NCI-H2171 treated with DMSO at 0.1 percent for 48 hours (cell line): ENCODE measurements at regions not wholly inside any gene's neighbourhood (a gene's known extent, or its start where the extent isn't known, plus 50 kb on each side); places are given as distances from the start of the nearest gene placed in this dataset.

ENCODE experiments used
- DNase-seq: peaks from one replicate; lab custom pipeline; 2025; lab: John Stamatoyannopoulos, UW

GRCh38 chr5:74186356-74187315 is 453.9 kb downstream of the ENC1 start:
- no peak for DNase-seq

GRCh38 chr5:74185599-74185998 is 454.9 kb downstream of the ENC1 start:
- peak; percentile 21 for DNase-seq

- no peak for DNase-seq
Measured at GRCh38 chr5:74184649-74185048, 455.9 kb downstream of the ENC1 start.

- DNase-seq: no peak
Measured at GRCh38 chr5:74183041-74183440, 457.5 kb downstream of the ENC1 start.

- no peak for DNase-seq
Measured at GRCh38 chr5:74182603-74183002, 457.9 kb downstream of the ENC1 start.

GRCh38 chr5:74179701-74180100 is 460.8 kb downstream of the ENC1 start:
- DNase-seq: no peak

- peak; percentile 7 for DNase-seq
Measured at GRCh38 chr5:74179179-74179578, 461.3 kb downstream of the ENC1 start.

GRCh38 chr5:74177961-74178360 is 462.6 kb downstream of the ENC1 start:
- DNase-seq: no peak

- DNase-seq: no peak
Measured at GRCh38 chr5:74174366-74174765, 466.2 kb downstream of the ENC1 start.

GRCh38 chr5:74173665-74174064 is 466.9 kb downstream of the ENC1 start:
- no peak for DNase-seq

GRCh38 chr5:74173241-74173640 is 467.3 kb downstream of the ENC1 start:
- no peak for DNase-seq

GRCh38 chr5:74169701-74170100 is 470.8 kb downstream of the ENC1 start:
- DNase-seq: peak; percentile 43

- no peak for DNase-seq
Measured at GRCh38 chr5:74167930-74168315, 472.6 kb downstream of the ENC1 start.

- DNase-seq: peak; percentile 1
Measured at GRCh38 chr5:74167206-74167929, 473.2 kb downstream of the ENC1 start.

- DNase-seq: no peak
Measured at GRCh38 chr5:74166064-74166463, 474.5 kb downstream of the ENC1 start.

GRCh38 chr5:74164725-74165235 is 475.7 kb downstream of the ENC1 start:
- DNase-seq: peak; percentile 8

- peak; percentile 5 for DNase-seq
Measured at GRCh38 chr5:74162524-74162923, 478.0 kb downstream of the ENC1 start.

- no peak for DNase-seq
Measured at GRCh38 chr5:74161170-74161569, 479.4 kb downstream of the ENC1 start.

- DNase-seq: no peak
Measured at GRCh38 chr5:74156728-74157383, 483.7 kb downstream of the ENC1 start.

GRCh38 chr5:74155501-74155900 is 485.0 kb downstream of the ENC1 start:
- no peak for DNase-seq

- DNase-seq: no peak
Measured at GRCh38 chr5:74154526-74154925, 486.0 kb downstream of the ENC1 start.

GRCh38 chr5:74153255-74153790 is 487.2 kb downstream of the ENC1 start:
- no peak for DNase-seq
